GM18868 (cell line): ENCODE measurements at regions not wholly inside any gene's neighbourhood (a gene's known extent, or its start where the extent isn't known, plus 50 kb on each side); places are given as distances from the start of the nearest gene placed in this dataset.

Experiments
- ATAC-seq: cut with Tn5 transposase; IDR thresholded peaks from one replicate; pipeline ENCODE4 v1.9.1; 2021; ENCODE audit warnings: mild to moderate bottlenecking, moderate library complexity; ENCODE audit not compliant: unreplicated experiment

DNA sequence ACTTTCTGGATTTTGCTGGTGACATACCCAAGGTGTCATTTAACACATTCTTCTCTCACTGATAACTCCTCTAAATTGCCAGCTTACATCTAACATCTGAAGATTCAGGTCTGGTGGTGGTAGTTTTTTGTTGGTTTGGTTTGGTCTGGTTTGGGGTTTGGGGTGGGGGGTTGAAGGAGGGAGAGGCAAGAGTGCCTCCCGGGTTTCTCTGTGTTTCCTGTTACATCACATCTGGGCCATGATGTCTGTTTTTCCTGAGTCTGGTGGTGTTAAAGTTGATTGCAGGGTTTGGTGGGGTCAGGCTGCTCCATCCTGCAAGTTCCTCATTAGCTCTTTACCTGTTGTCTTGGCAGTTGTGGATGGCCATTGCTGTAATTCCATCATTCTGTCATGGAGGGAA lies 155.8 kb upstream of the UBL3 start:
- no peak for ATAC-seq

DNA sequence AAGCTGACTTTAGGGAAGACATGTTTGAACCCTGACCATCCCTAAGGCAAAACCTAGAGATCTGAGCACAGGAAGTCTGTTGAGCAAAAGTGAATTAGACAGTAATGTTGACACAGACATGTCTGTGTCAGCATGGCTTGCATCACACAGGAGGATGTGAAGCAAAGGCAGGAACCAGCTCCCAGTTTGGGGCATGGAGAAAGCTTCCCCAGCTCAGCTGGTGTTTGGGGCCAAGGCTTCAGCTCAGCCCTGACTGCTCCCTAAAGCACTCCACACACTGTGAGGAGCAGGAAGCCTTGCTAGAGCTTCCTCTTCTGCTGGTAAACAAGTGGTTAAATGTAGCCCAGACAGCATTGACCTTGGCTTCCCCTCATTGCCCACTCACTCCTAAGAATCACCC lies 153.8 kb upstream of the UBL3 start:
- ATAC-seq = no peak

DNA sequence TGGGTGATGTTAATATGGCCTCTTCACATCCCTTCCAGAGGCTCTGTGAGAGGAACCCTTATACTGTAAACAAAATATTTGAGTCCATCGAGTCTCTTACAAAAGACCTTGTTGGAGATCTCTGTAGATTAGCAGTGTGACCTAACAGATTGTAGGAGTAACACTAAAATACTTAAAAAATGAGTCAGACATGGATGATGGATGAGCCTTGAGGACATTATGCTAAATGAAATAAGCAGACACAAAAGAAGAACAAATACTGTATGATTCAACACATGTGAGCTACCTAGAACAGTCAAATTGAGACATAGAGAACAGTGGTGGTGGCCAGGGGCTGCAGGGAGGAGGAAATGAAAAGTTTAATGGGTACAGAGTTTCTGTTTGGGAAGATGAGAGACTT lies 152.2 kb upstream of the UBL3 start:
- peak; percentile 76 for ATAC-seq

GRCh38 chr13:30000370-30000765 lies 150.0 kb upstream of the UBL3 start:
- no peak for ATAC-seq

DNA sequence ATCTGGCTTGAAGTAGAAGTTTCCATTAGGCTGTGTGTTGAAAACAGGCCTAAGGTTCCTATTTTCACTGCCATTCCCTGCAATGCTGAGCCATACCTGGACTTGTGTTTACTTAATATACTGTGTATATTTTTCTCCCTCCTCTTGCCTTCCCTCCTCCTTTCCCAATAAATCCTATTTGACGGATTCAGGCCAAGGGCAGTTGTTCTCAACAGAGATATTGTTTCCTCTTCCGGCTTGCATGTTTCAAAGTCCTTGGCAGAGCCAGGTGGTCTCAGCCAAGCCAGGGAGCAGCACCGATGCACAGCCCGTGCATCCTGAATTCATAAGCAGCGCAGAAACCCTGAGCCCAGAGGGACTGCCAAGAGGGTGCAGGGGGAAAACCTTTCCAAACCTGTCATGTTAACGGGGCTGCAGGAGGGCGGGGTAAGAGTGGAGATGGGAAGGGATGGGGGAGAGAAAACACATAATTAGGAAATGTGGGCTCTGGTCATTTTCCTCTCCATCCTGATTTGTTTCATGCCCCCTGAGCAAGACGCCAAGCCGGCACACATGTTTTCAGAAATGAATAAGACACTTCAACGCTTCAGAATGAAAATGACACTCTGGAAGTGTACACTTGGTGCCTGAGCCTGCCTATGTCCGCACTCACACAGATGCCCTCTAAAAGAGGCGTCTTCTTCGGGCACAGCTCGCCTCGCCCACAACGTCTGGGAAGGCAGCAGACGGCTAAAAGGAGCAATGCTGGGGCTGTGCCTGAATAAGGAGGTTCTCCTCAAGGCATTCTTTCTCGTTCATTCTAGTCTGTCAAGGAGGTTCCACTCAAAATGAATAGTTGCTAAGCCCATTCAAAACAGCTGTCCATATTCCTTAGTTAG lies 149.3 kb upstream of the UBL3 start:
- no peak for ATAC-seq

DNA sequence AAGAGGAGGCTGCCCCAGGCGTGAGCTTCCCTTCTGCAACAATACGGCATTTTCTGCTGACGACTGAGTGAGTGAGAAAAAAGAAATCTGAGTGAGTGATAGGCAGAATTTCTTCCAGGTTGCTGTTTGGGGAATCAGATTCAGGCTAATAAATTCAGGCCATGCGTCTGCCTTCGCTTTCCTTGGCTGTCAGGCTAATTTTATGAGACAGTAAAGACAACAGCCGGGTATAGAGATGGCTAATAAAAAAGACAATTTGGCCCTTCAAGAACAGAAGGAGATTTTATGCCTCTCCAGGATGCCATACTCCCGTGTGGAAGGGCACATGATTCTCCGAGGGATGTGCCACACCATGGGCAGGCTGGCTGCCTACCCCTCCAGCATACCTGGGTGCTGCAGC lies 145.9 kb upstream of the UBL3 start:
- no peak for ATAC-seq

DNA sequence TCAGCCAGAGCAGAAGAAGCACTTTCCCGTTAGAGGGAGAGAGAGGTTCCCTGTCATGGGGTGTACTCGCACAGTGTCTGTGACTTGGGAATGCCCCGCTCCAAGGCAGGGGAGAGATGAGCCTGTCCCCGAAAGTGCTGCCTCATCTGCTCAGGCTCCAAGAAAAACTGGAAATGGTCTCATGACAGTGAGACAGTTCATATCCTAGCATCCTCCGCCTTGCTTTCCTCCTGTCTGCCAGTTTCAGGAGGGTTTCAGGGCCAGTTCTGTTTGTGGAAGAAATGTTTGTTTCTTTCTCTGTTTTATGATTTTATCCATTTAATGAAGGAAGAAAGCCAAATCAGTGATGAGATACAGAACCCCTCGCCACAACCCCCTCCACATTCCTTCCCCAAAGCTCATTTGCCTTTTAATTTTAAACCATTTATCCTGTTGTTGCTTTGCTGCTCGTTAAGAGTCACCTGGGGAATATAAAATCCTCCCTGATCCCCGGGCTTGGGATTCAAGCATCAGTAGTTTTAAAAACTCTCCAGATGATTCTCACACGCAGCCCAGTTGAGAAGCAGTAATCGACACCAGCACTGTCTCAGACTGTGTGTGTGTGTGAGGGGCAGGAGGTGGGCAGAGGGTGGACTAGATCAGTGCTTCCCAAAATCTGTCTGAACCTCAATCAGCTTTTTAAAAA lies 144.6 kb upstream of the UBL3 start:
- ATAC-seq = no peak

DNA sequence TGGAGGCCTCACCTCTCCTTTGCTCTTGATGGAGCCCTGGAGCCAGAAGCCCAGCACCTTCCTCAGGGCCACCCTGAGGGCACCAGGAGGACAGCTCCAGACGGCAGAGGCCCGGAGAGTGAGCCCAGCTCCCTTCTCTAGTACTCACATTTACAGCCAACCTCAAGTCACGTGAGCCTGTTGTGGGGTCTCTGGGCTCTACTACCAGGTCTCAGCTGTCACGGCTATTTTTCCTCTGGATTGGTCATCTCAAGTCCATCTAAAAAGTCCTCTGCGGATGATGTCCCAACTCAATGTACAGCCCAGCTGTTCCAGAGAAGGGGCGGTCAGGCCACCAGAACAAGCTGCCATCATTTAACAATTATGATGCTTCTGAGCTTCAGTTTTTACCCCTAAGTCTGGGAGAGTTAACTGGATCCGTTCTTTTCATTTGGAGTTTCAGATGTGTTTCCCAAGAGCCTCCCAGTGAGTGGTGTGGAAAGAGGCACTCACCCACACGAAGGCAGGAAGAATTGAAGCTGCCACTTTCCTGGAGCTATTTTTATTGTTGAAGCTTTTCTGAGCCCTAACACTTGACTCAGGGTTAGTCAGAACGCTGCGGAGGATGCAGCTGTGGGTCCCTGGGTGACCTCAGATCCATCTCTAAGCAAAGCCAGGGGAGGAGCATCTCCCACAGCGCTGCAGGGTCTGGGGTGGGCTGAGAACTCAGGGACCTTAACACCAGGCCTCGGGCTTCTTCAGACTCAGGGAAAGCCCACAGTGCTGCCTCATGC lies 143.5 kb upstream of the UBL3 start:
- no peak for ATAC-seq

DNA sequence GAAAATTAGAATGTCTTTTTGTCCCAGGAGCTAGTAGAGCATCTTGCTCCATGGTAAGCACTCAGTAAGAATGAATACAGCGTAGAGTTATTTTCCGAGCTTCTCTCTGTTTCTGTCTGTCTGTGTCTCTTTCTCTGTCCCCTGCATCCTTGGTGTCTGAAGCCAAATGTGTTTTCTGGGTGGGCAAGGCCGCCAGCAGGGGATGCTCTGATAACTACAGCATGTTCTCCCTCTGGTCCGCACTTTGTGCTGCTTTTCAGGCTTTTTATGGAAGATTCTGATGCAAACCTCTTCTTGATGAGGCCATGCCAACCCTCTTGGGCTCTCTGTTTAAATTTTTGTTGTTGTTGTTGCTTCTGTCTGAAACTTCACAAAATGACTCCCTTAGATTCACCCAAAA lies 142.8 kb upstream of the UBL3 start:
- no peak for ATAC-seq

DNA sequence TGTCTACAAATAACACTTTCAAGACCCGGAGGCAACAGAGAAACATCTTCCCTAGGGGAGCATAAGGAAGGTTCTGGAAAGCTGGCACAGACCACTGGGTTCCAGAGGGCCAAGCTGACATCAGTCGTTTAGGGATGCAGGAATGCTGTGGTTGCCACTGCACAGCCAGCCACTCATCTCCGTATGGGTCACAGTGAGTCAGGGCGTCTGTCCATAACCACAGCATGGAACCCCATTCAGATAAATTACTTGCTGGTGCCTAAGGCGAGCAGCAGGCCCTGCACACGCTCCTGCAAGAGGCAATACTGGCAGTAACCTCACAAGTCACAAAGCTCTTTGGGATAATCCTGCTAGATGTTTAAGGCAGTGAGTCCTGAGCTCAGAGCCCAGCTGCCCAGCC lies 140.9 kb upstream of the UBL3 start:
- no peak for ATAC-seq

DNA sequence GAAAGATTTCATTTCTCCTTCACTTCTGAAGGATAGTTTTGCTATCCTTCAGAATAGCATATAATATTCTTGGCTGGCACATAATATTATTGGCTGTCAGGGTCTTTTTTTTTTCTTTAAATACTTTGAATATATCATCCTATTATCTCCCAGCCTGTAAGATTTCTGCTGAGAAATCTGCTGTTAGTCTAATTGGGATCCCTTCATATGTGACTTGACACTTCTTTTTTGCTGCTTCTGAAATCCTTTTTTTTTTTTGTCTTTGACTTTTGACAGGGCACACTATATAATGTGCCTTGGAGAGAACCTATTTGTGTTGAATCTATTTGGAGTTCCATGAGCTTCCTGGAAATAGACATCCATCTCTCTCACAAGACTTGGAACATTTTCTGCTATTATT lies 136.9 kb upstream of the UBL3 start:
- ATAC-seq = no peak

DNA sequence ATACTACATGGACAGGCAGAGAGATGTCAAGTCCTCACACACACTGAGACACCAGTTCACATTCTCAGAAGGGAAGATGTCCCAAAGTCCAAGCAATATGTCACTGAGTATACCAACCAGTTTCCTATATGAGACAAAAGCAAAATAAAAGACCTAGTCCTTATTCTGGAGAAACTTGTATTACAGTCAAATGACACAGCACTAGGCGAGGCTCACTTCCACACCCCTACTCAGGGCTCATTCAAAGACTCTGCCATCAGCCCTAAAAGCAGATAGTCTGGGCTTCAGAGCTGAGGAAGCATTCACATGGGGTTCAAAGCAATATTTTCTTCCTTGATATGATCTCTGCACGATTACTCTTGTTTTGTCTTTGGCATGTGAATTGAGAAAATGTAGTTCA lies 129.9 kb upstream of the UBL3 start:
- no peak for ATAC-seq

- no peak for ATAC-seq
Observed at GRCh38 chr13:29978211-29978610, 127.8 kb upstream of the UBL3 start.

DNA sequence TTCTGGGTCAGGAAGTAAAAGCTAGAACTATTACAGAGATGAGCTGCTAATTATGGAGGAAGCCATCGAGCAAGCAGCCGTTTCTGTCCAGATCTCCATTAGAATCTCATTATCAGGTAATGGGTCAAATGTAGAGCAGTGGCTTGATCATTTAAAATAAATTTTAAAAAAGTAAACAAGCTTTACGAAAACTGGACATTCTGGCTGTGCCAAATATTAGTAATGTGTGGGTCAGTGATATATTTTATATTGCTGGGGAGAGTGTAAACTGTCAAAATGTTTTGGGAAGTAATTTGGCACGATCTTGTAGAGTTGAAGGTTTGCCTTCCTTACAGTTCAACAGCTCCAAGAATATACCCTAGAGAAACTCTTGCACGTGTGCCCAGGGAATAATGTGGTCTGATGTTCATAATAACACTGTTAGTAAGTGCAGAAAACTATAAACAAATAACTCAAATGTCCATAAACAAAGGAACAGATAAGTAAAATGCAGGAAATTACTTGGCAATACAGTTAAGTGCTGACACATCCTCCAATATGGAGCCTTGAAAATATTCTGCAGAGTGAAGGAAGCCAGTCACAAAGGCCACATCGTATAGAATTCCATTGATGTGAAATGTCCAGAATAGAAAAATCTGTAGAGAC lies 127.2 kb upstream of the UBL3 start:
- no peak for ATAC-seq

DNA sequence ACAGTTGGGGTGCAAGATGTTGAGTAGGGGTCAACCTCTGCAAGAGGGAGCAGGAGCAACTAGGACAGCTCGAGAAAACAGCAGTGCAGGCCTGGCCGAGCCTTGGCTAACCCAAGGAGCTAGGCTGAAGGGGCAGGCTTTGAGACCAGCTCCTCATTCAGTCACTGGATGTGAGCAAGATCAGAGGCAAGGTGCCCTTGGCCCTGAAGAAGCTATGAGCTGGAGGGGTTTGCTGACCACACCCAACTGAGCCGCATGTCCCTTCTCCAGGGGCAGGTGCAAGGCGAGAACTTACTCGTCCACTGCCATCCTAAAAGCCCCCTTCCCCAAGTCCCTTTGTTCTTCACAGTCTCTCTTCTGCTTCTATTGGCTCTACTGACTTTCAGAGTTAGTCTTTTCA lies 126.1 kb upstream of the UBL3 start:
- ATAC-seq = no peak

- no peak for ATAC-seq
Observed at GRCh38 chr13:29975283-29975682, 124.9 kb upstream of the UBL3 start.

DNA sequence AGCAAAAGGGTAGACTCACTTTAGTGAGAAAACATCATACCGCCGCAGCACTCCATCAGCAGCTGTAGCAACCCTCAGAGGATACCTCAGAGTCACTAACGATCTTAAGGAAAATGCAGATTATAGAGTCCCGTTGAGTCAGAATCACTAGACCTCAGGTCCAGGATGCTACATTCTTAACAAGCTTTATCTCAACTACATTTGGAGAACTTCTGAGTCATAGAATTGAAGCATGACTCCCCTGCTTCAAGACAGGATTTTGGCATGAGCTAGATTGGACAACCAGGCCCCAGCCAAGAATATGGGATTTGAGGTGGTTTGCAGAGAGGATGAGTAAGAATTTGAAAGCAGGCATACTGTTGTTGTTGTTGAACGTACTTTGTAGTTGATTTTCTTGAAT lies 118.9 kb upstream of the UBL3 start:
- no peak for ATAC-seq

GRCh38 chr13:29964181-29964845 lies 113.9 kb upstream of the UBL3 start:
- ATAC-seq = no peak

- ATAC-seq = no peak
Observed at GRCh38 chr13:29963089-29963488, 112.7 kb upstream of the UBL3 start.

DNA sequence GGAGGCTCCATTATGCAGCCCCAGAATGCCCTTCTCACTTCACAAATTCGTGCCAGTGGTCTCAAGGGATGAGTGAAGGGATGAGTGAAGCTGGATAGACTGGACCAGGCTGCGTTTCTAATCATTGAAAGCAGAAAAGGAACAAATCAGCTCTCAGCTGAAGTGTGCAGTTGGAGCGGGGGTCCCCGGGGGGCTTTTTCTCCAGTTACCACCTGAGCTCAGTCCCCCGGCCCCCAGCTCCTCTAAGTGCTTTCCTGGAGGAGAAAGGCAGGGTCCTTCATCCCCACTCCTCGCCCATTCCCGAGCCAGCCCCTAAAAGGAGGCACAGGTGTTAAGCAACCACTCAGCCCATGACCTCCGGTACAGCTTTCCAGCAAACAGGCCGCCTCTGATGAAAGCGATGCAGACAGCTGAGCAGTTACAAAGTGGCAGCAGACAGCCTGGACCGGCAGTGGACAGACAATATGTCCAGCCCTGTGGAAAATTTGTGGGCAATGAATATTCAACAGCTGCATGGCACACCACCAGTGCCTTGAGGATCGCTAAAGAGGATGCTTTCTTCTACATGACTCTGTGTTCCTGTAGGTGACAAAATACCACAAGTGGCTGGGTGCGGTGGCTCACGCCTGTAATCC lies 110.7 kb upstream of the UBL3 start:
- no peak for ATAC-seq
